C4-2B (cell line): ENCODE measurements at regions not wholly inside any gene's neighbourhood (a gene's known extent, or its start where the extent isn't known, plus 50 kb on each side); places are given as distances from the start of the nearest gene placed in this dataset.

Experiments used
- CTCF ChIP-seq: fragments of 450-650 bp; conservative IDR thresholded peaks from 2 replicates; pipeline ENCODE4 v1.5.1; 2017; ENCODE audit warnings: mild to moderate bottlenecking
- ZFX ChIP-seq: fragments of 450-650 bp; IDR thresholded peaks from 2 replicates; pipeline ENCODE4 v1.6.1; 2017

- TF ChIP-seq CTCF, result no peak
- no peak for TF ChIP-seq ZFX
Observed at GRCh38 chrX:142002471-142002870, 98.8 kb downstream of the MAGEC1 start.
